C4-2B (cell line): ENCODE measurements at regions not wholly inside any gene's neighbourhood (a gene's known extent, or its start where the extent isn't known, plus 50 kb on each side); places are given as distances from the start of the nearest gene placed in this dataset.
A peak's percentile ranks its signal among the peaks of the same experiment; 100 is the strongest.

ENCODE experiments used
- H3K27ac ChIP-seq: fragments of 450-650 bp; 2 replicates; pipeline ENCODE4 v1.5.1; 2017
- ZFX ChIP-seq: fragments of 450-650 bp; IDR thresholded peaks from 2 replicates; pipeline ENCODE4 v1.6.1; 2017
- TF ChIP-seq, protein P1 (sequence below): fragments of 450-650 bp; conservative IDR thresholded peaks from 2 replicates; pipeline ENCODE4 v1.5.1; 2017; ENCODE audit warnings: mild to moderate bottlenecking

DNA sequence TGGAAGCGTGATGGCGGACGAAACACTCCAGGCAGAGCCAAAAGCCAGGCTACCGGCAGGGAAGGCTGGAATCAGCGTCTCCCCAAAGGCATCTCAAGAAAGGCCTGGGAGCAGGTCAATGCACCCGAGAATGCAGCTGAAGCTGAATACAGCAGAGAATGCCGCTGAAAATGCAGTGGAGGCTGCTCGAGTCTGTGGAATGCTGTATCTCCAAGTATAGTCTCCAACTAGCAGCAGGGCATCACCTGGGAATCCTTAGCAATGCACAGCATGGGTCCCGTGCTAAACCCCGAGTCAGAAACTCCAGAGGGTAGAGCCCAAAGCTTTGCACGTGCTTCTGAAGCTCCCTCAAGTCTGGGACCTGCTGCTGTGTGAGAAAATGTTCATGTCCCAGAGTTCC, 191.1 kb upstream of the ALKAL2 start:
- no peak overlapping the region for H3K27ac ChIP-seq
- no peak for TF ChIP-seq ZFX
- TF ChIP-seq, protein P1, sequence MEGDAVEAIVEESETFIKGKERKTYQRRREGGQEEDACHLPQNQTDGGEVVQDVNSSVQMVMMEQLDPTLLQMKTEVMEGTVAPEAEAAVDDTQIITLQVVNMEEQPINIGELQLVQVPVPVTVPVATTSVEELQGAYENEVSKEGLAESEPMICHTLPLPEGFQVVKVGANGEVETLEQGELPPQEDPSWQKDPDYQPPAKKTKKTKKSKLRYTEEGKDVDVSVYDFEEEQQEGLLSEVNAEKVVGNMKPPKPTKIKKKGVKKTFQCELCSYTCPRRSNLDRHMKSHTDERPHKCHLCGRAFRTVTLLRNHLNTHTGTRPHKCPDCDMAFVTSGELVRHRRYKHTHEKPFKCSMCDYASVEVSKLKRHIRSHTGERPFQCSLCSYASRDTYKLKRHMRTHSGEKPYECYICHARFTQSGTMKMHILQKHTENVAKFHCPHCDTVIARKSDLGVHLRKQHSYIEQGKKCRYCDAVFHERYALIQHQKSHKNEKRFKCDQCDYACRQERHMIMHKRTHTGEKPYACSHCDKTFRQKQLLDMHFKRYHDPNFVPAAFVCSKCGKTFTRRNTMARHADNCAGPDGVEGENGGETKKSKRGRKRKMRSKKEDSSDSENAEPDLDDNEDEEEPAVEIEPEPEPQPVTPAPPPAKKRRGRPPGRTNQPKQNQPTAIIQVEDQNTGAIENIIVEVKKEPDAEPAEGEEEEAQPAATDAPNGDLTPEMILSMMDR, result no peak

DNA sequence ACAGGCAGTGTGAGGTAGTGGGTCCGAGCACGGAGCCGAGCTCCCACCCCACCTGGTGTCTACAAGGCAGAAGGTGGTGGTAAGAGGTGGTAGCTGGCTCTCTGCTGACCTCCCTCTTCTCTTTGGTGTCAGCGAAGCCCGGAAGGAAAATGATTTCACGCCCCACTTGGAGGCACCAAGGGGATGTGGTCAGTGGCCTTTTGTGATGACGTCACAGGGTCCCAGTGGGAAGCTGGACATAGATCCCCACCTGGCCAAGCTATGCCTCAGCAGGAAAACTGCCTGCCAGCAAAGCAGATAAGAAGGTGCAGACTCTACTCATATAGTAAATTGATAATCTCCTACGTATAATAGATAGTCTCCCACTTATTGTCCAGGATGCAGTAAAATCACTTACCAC, 183.7 kb upstream of the ALKAL2 start:
- no peak for TF ChIP-seq ZFX
- TF ChIP-seq, protein P1, result no peak
- peak overlapping the region; percentile 61; the same call in 1 of the 2 replicates for H3K27ac ChIP-seq

DNA sequence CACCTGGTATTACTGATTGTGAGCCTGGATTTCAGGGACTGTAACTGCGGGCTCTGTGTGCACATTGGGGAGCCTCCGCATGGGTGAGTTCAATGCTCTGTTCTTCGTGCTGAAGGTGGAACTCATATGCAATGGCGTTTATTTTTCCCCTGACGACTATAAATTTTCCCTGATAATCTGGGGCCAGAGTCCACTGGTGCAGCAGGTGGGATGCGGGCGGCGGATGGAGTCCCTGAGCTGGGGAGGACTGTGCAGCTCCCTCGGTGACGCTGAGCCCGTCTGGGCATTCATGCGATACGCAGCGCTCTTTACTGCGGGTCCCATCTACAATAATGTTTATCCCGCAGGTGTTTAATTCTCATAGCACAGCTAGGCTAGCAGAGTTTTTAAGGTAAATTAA, 181.6 kb upstream of the ALKAL2 start:
- TF ChIP-seq, protein P1, result no peak
- peak overlapping the region; percentile 33; the same call in 1 of the 2 replicates for H3K27ac ChIP-seq

DNA sequence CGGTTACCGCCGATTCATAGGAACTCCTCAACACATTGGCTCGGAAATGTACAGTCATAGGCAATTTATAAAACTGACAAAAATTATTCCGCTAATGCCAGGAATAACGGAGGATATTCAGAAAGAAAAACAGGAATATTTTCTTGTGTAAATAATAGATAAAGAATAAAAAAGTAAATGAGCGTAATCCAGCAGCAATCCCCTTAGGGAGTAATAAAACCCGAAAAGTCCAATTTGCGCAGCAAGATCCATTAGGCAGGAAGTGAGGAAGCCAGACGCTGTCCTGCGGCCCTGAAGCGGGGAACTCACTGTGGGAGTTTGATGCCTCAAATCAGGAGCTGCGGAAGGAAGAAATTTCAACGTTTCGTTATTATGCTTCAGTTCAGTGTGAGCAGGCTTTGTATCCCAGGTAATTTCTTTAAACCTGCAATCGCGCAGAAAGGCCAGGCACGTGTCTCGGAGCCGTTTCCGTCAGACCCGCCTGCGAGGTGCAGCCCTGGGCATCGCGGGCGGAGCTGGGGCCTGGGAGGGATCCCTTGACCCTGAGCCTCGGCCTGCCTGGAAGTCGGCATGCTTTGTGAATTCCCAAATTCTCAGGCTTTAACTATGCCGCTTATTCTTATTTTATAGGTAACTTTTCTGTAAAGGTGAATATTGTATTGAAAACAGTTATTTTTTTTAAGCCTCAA, 180.9 kb upstream of the ALKAL2 start:
- TF ChIP-seq ZFX, result no peak
- TF ChIP-seq, protein P1, result no peak
- H3K27ac ChIP-seq, result no peak overlapping the region

DNA sequence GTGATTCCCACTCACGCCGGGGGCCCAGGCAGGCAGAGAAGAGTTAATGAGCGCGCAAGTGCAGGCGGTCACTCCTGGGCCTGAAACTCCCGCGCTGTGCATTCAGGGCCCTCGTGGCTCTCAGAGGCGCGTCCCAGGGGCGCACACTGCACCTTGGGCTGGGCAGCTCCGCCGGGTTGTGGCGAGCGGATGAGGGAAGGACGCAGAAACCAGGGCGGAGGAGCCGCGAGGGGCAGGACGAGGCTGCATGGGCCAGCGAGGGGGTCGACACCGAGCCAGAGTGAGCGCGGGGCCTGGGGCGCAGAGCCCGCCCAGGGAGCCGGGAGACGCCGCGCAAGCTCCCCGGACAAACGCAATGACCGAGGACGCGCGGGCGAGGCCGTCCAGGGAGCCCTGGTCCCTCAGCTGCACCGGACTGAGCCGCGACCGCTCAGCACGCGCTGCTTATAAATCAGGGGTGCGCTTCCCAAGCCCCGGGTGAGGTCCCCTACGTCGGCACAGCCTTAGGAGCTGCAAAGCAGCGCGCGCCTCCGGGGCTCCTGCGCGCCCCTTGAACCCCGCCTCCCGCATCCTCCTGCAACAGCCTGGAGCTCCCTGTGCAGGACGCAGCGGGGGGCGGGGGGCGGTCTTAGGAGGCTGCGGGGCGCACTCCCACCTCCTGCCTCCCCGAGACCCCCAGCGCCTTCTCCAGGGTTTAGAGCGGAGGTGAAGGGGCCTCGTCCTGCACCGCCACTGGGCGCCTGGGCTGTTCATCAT, 180.2 kb upstream of the ALKAL2 start:
- H3K27ac ChIP-seq, result no peak overlapping the region
- TF ChIP-seq, protein P1, result no peak
- no peak for TF ChIP-seq ZFX

DNA sequence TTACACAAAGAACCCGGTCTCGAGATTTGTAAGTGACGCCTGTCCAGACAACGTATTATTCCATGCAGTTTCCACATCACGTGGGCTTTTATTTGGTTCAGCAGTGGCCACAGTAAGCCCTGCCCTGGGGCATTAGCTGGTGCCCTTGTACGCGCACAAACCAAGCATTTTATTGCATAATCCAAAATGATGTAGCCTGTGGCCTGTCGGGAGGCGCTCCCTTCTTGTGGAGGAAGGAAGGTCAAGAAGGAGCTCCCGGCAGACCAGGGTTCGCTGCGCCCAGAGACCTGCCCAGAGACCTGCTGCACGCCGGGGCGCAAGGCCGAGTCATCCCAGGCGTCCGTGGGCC, 179.6 kb upstream of the ALKAL2 start:
- TF ChIP-seq, protein P1, result no peak
- no peak for TF ChIP-seq ZFX
- H3K27ac ChIP-seq, result no peak overlapping the region

DNA sequence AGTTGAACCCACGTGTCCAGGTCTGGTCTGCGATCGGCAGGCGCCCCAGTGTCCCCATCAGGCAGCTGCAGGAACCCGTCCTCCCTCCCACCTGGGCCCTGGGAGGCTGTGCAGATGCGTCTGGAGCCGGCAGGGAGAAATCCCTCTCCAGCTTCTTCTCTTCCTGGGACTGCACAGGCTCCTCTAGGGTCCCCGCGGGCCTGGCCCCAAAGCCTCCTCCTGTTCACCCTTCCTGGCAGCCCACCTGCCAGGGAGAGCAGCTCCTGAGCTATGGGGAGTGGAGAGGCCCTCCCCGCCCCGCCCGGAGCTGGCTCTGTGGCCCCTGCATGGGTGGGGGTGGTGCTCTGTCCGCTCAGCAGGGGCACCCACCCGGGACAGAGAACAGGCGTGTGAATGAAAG, 179.2 kb upstream of the ALKAL2 start:
- no peak overlapping the region for H3K27ac ChIP-seq
- TF ChIP-seq, protein P1, result no peak
- TF ChIP-seq ZFX, result no peak
